ENCODE measurements at regions not wholly inside any gene's neighbourhood (a gene's known extent, or its start where the extent isn't known, plus 50 kb on each side); places are given as distances from the start of the nearest gene placed in this dataset.
"Not testable (repeated sequence)": the region's sequence is repeated elsewhere in the genome, so short reads cannot be mapped to it uniquely, and the experiment has no call there.

GRCh38 chr4:79247695-79248394 is 78.0 kb downstream of the NAA11 start:
- no peak overlapping the region for H3K27ac ChIP-seq
- ATAC-seq (no peak), DNase-seq (no peak)
- H3K4me1 ChIP-seq = no peaks in the 10 kb centered on the region
- intact Hi-C loops (cut with DNase I) = no loop called here
- 75 to 86% (median 78%) methylated on average over 6 of the region's 6 CpGs for WGBS, 3 donors
- no peaks in the 10 kb centered on the region for H3K36me3 ChIP-seq (ENCODE audit: insufficient read depth in 1 of 2, low read depth in 1 of 2)
- no peak for TF ChIP-seq CTCF (IDR thresholded peaks at IDR 0.05)
- H3K9me3 ChIP-seq = no peaks in the 10 kb centered on the region
- H3K4me3 ChIP-seq = no peak overlapping the region
- no peaks in the 10 kb centered on the region for H3K27me3 ChIP-seq (ENCODE audit: insufficient read depth in 3 of 3, low read length in 2 of 3)

DNA sequence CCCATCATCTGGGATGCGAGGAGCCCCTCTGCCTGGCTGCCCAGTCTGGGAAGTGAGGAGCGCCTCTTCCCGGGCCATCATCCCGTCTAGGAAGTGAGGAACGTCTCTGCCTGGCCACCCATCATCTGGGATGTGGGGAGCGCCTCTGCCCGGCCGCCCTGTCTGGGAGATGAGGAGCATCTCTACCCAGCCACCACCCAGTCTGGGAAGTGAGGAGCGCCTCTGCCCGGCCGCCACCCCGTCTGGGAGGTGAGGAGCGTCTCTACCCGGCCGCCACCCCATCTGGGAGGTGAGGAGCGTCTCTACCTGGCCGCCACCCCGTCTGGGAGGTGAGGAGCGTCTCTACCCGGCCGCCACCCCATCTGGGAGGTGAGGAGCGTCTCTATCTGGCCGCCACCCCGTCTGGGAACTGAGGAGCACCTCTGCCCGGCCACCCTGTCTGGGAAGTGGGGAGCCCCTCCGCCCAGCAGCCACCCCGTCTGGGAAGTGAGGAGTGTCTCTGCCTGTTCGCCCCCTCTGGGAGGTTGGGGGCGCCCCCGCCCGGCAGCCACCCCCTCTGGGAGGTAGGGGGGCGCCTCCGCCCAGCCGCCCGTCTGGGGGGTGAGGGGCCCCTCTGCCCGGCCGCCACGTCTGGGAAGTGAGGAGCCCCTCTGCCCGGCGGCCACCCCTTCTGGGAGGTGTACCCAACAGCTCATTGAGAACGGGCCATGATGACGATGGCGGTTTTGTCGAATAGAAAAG is 80.5 kb downstream of the NAA11 start:
- H3K36me3 ChIP-seq (ENCODE audit: insufficient read depth in 1 of 2, low read depth in 1 of 2); H3K4me3 ChIP-seq; H3K27me3 ChIP-seq (ENCODE audit: insufficient read depth in 3 of 3, low read length in 2 of 3); ATAC-seq; H3K4me1 ChIP-seq; H3K27ac ChIP-seq; H3K9me3 ChIP-seq; intact Hi-C loops (cut with DNase I); DNase-seq: not testable (repeated sequence)
- WGBS, 3 donors = 88 to 91% (median 90%) methylated on average over 38 to 44 of the region's 44 CpGs

GRCh38 chr4:79241846-79242245 is 84.0 kb downstream of the NAA11 start:
- H3K27me3 ChIP-seq (ENCODE audit: insufficient read depth in 3 of 3, low read length in 2 of 3) = no peaks in the 10 kb centered on the region
- ATAC-seq (no peak), DNase-seq (no peak)
- H3K4me1 ChIP-seq = no peaks in the 10 kb centered on the region
- no peaks in the 10 kb centered on the region for H3K9me3 ChIP-seq
- no peak overlapping the region for H3K4me3 ChIP-seq
- no peaks in the 10 kb centered on the region for H3K36me3 ChIP-seq (ENCODE audit: insufficient read depth in 1 of 2, low read depth in 1 of 2)
- no peak for TF ChIP-seq CTCF (IDR thresholded peaks at IDR 0.05)
- WGBS, 3 donors = 34 to 50% (median 38%) methylated on average over 3 of the region's 3 CpGs
- intact Hi-C loops (cut with DNase I) = no loop called here
- no peak overlapping the region for H3K27ac ChIP-seq

DNA sequence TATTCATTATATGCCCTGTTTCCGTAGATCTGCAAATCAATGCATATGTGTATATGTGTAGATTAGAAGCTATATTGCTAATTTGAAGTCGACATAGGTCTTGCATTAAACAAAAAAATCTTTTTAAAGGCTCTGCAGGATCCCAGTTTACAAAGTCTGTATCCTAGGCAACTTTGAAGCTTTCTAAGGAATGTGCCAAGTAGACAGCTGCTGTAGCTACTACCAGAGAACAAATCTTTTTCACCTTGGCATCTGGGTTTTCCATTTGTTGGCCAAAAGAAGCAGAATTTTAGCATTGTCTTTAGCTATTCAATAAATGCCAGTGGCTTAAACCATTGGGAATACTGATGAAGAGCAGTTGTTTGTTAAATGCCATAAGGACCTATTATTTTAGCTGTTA is 88.0 kb downstream of the NAA11 start:
- Histone ChIP-seq H3K4me3 (no peak overlapping the region), H3K36me3 (ENCODE audit: insufficient read depth in 1 of 2, low read depth in 1 of 2) (no peaks in the 10 kb centered on the region), H3K27ac (no peak overlapping the region), H3K9me3 (no peaks in the 10 kb centered on the region), H3K4me1 (no peaks in the 10 kb centered on the region), H3K27me3 (ENCODE audit: insufficient read depth in 3 of 3, low read length in 2 of 3) (no peaks in the 10 kb centered on the region)
- 9 to 36% (median 11%) methylated on average over 2 of the region's 2 CpGs for WGBS, 3 donors
- intact Hi-C loops (cut with DNase I) = no loop called here
- TF ChIP-seq CTCF (IDR thresholded peaks at IDR 0.05) = no peak
- ATAC-seq = no peak
- no peak for DNase-seq

- TF ChIP-seq CTCF (IDR thresholded peaks at IDR 0.05) = no peak
- no peak overlapping the region for H3K27ac ChIP-seq
- DNase-seq (no peak), ATAC-seq (no peak)
- H3K4me1 ChIP-seq = no peaks in the 10 kb centered on the region
- intact Hi-C loops (cut with DNase I) = no loop called here
- no peaks in the 10 kb centered on the region for H3K36me3 ChIP-seq (ENCODE audit: insufficient read depth in 1 of 2, low read depth in 1 of 2)
- no peaks in the 10 kb centered on the region for H3K27me3 ChIP-seq (ENCODE audit: insufficient read depth in 3 of 3, low read length in 2 of 3)
- no peaks in the 10 kb centered on the region for H3K9me3 ChIP-seq
- no peak overlapping the region for H3K4me3 ChIP-seq
- 91 to 96% (median 94%) methylated on average over 1 of the region's 1 CpG for WGBS, 3 donors
These were observed 89.1 kb downstream of the NAA11 start for GRCh38 chr4:79236785-79237184.
